PC-3 (cell line): ENCODE measurements at regions not wholly inside any gene's neighbourhood (a gene's known extent, or its start where the extent isn't known, plus 50 kb on each side); places are given as distances from the start of the nearest gene placed in this dataset.

Source experiments
- CTCF ChIP-seq: fragments of 300-600 bp; sonication (generic); conservative IDR thresholded peaks from 2 replicates; pipeline ENCODE4 v1.5.1; 2017; ENCODE audit warnings: antibody characterized with exemption, low read depth, mild to moderate bottlenecking, low read length
- EZH2 ChIP-seq: fragments of 300-600 bp; sonication (generic); IDR thresholded peaks from one replicate; pipeline ENCODE4 v1.6.1; 2017; ENCODE audit warnings: antibody characterized with exemption, mild to moderate bottlenecking, low read length; ENCODE audit not compliant: unreplicated experiment
- EZH2phosphoT487 ChIP-seq: fragments of 300-600 bp; sonication (generic); IDR thresholded peaks from 2 replicates; pipeline ENCODE4 v1.6.1; 2018; ENCODE audit warnings: mild to moderate bottlenecking, antibody characterized with exemption, low read length, borderline replicate concordance

GRCh38 chr9:29659014-29659413, 2085.7 kb upstream of the C9orf72 start:
- TF ChIP-seq EZH2 = no peak
- no peak for TF ChIP-seq CTCF
- TF ChIP-seq EZH2phosphoT487 = no peak
